HCT116 (cell line): ENCODE measurements at regions not wholly inside any gene's neighbourhood (a gene's known extent, or its start where the extent isn't known, plus 50 kb on each side); places are given as distances from the start of the nearest gene placed in this dataset.

Experiments
- POLR2AphosphoS5 ChIP-seq: IDR thresholded peaks from 2 replicates; pipeline ENCODE4 v1.6.1; 2011; ENCODE audit warnings: mild to moderate bottlenecking, low read depth, low read length, moderate library complexity
- TF ChIP-seq, protein P1 (sequence below), 3 experiments: fragments of 200-600 bp in 1 of 3; sonication (generic) in 1 of 3; IDR thresholded peaks in 2 of 3; conservative IDR thresholded peaks in 1 of 3; 2 replicates each; pipeline ENCODE4 v1.5.1; 2012 to 2017; ENCODE audit warnings: low read depth in 2 of 3, low read length in 2 of 3, antibody characterized with exemption in 1 of 3, borderline replicate concordance in 1 of 3, control low read depth in 1 of 3, mild to moderate bottlenecking in 1 of 3, mixed read lengths in 1 of 3, mixed run types in 1 of 3, moderate library complexity in 1 of 3; ENCODE audit not compliant: insufficient read depth in 1 of 3

DNA sequence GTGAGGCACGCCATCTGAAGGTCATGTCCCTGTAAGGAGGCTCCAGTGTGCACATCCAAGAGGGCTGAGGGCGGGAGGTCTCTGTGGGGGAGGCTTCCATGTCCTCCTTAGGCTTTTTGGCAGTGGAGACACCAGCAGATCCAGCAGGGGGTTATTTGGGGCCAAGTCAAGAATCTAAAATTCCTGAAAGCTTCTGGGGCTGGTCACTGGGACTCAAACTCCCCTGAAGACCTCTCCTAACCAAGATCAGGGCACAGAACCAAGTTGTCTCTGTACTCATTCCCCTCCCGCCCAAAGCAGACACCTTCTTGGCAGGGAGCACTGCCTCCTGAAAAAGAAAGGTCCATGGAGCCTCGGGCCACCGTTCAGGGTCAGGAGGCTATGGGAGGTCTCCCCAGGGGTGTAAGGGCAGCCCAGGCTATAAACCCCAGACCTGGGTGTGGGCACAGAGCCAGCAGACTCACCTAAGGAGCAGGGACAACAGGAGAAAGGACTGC is 127.4 kb upstream of the ADRA1B start:
- TF ChIP-seq POLR2AphosphoS5 = no peak
- TF ChIP-seq, protein P1, sequence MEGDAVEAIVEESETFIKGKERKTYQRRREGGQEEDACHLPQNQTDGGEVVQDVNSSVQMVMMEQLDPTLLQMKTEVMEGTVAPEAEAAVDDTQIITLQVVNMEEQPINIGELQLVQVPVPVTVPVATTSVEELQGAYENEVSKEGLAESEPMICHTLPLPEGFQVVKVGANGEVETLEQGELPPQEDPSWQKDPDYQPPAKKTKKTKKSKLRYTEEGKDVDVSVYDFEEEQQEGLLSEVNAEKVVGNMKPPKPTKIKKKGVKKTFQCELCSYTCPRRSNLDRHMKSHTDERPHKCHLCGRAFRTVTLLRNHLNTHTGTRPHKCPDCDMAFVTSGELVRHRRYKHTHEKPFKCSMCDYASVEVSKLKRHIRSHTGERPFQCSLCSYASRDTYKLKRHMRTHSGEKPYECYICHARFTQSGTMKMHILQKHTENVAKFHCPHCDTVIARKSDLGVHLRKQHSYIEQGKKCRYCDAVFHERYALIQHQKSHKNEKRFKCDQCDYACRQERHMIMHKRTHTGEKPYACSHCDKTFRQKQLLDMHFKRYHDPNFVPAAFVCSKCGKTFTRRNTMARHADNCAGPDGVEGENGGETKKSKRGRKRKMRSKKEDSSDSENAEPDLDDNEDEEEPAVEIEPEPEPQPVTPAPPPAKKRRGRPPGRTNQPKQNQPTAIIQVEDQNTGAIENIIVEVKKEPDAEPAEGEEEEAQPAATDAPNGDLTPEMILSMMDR (IDR thresholded peaks at IDR 0.05 in 2 of 3, conservative IDR thresholded peaks at IDR 0.05 in 1 of 3; ENCODE audit: borderline replicate concordance in 1 of 3, insufficient read depth in 1 of 3, low read depth in 2 of 3, low read length in 2 of 3) = no peak
